GM19035 (cell line): ENCODE measurements at regions not wholly inside any gene's neighbourhood (a gene's known extent, or its start where the extent isn't known, plus 50 kb on each side); places are given as distances from the start of the nearest gene placed in this dataset.
"Not testable (repeated sequence)": the region's sequence is repeated elsewhere in the genome, so short reads cannot be mapped to it uniquely, and the experiment has no call there.

Source experiments
- ATAC-seq: cut with Tn5 transposase; IDR thresholded peaks from one replicate; pipeline ENCODE4 v1.9.1; 2021; ENCODE audit not compliant: unreplicated experiment

DNA sequence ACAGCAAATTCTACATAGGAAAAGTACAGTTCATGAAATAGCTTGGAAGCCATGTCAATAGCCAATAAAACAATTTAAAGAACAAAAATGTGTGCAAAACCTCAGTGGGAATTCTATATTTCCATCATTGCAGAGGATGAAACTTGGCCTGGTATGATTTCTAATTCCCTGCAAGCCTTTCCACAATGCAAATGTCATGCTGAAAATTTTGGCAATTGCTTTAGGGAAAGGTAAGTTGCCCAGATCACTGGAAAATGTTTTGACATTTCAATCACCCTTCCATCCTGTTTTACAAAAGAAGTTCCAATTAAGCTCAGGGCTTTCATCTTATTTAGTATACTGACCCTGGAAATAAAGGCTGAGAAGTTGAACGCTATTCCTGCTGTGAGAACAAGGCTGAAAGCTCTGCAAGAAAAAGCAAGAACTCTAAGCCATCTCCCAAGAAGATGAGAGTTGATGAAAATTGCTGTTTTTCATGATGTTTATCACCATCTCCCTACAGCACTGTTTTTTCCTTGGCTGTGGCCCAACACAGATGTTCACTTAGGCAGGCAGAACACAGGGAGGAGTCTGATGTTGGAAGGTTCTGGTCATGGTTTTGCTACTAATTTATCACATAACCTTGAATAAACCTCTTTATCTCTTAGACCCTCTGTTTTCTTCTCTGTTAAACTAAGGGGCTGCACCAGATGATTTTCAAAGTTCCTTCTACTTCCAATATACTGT is 263.7 kb downstream of the KCTD12 start:
- no peak for ATAC-seq

DNA sequence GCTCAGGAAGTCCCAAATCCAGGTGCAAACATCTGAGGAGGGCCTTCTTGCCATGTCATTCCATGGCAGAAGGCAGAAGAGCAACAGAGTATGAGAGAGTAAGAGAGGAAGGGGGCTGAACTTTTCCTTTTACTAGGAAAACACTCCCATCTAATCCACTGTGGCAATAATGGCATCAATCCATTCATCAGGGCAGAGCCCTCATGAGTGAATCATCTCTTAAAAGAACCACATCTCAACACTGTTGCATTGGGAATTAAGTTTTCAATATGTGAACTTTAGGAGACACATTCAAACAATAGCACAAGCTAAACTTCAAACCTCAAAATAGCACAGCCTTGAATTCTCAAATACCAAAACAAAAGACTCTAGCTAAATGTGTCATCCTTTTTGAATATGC is 264.5 kb downstream of the KCTD12 start:
- no peak for ATAC-seq

DNA sequence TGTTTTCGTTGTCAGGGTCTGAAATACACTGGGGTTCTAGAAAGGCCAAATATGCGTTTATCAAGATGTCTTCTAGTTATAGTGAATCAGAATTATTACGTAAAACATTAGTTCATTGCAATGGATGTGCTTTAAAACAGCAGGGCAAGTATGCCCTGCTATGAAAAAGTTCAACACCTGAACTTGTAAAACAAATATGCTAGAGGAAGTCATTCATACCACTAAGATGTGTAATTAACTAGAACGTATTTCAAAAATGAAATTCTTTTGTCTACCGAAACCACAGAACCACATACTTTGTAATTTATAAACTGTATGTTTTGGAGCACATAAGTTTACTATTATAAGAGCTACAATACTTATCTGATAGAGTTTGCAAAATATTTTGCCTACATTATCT is 266.2 kb downstream of the KCTD12 start:
- ATAC-seq = no peak

DNA sequence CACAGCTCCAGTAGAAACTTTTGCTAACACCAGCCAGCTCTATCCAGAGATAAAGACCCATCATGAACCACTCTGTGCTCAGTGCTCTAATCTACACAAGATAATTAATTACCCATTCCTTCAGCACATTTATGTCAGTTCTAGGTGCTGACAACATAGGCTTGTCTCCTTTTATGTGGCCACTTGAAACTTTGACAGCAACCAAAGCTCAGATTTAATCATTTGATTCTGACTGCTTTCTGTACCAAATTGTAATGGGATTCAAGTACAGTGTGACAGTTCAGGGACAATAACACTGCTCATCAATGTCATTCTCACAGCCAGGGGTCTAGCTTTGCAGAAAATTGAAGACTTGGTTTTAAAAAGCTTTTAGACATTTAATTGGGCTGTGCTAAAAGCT is 266.6 kb downstream of the KCTD12 start:
- no peak for ATAC-seq

DNA sequence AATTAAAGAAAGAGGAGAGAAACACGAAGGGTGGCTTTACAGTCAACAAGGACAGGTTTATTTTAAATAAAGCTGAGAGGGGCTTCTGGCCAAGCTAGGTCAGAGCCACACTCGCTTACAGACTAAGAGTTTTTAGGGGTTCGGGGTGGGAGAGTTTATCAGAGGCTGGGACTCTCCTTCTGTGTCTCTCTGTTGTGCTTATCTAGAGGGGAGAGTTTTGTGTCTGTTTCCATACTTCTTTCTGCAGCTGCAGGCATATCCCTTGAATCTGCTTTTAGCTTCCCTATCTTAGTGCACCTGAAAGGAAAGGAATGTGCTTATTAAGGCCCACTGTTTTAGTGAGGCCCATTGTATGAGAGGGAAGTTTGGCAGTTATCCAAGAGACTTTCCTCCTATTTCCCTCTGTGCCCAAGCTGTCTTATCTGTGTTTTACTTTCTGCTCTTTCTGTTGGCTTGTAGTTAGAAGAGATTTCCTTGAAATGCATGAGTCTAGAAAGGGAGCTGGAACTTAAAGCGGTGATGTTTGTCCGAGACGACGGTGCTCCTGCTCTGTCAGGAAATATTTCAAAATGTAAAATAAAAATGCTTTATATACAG is 275.3 kb downstream of the KCTD12 start:
- no peak for ATAC-seq

DNA sequence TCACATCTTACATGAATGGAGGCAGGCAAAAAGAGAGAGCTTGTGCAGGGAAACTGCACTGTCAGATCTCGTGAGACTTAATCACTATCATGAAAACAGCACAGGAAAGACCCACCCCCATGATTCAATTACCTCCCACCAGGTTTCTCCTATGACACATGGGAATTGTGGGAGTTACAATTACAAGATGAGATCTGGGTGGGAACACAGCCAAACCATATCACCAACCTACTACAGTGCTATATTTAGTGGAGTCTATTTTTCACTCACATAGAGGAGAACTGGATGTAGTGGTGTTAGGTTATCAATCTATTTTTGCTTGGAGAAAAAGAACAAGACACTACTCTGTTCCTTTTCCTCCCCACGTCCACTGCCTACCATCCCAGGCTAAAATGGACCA is 276.6 kb downstream of the KCTD12 start:
- ATAC-seq = no peak

DNA sequence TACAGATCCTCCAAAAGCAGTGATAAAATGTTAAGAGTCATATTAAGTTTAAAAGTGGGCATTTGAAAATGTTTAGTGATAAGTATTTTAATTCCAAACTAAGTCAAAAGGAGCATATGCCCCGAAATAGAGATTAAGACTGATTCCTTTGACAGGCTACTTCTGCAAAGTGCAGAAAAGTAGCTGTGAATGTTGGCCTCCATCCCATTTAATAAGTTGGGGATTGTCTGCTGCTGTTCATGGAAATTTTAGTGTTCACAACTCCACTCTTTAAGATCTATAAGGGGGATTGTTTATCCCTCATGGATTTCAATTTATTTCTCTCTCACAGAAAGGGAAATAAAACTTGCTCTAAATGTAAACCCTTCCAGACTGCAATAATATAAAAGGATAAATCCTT is 278.3 kb downstream of the KCTD12 start:
- no peak for ATAC-seq

DNA sequence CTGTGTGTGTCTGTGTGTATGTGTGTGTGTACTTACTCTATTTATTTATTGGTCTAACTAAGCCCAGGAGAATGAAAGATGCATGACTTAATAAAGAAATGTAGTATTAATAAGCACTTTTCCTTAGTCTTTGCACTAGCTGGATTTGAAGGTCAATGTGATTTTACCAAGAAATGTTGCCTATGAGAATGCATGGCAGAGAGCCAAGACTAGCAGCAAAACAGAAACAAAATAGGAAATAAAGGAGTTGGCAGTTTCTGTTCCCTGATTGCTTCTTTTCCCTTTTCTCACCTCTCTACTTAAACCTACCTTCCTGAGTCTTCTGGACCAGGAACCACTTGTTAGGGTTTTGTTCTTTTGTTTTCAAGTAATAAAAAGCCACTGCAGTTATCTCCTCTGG is 286.1 kb downstream of the KCTD12 start:
- ATAC-seq = no peak

DNA sequence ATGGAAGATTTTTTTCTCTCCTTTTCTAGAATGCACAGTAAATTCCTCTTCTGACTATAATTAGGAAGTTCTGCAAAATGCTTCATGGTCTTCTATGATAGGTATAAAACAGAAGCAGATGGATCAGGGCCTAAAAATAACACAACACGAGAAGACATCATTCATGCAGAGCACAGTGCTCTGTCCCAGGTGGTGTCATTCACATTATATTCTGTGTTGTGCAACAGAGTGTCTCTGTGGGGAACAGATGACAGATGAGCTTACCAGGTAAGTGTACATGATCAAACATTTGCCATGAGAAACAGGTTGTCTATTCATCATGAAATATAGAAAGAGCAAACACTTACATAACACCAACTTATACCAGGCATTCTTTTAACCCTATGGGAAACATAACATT is 288.3 kb downstream of the KCTD12 start:
- ATAC-seq = no peak

DNA sequence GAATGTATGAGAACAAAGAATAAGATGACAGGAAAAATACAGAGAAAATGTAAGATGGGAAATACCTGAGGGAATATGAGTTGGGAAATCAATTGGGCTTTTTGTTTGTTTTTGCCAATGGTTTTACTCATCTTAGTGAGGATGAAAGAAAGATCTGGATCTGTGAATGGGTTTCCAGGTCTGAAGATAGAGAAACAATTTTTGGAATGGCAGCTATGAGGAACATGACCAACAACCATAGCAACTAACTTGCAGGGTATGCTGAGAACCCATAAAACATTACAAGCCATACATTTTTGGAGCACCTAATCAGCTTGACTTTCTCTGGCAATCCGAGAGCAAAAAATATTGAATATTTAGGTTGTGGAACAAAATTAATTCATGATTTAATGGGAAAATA is 290.0 kb downstream of the KCTD12 start:
- no peak for ATAC-seq

DNA sequence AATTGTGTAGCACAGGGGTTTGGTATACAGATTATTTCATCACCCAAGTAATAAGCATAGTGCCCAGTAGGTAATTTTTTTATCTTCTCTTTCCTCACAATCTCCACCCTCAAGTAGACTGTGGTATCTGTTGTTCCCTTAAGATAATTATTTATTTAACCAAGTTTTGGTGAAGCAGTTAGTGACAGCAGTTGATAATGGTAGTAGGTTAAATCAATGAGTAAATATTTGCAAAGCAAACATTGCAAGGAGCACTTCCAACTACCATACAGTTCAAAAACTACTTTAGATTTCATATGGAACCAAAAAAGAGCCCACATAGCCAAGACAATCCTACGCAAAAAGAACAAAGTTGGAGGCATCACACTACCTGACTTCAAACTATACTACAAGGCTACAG is 291.8 kb downstream of the KCTD12 start:
- ATAC-seq = no peak

DNA sequence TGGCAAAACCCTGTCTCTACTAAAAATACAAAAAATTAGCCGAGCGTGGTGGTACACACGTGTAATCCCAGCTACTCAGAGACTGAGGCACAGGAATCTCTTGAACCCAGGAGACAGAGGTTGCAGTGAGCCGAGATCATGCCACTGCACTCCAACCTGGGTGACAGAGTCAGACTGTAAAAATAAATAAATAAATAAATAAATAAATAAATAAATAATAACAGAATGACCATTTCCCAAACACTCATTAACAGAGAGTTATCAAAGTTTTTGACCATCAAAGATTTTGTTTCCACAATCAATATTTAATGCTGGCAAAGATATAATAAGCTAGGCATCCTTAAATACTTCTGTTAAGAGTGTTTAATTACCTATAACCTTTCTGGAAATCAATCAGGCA is 299.4 kb downstream of the KCTD12 start:
- no peak for ATAC-seq

DNA sequence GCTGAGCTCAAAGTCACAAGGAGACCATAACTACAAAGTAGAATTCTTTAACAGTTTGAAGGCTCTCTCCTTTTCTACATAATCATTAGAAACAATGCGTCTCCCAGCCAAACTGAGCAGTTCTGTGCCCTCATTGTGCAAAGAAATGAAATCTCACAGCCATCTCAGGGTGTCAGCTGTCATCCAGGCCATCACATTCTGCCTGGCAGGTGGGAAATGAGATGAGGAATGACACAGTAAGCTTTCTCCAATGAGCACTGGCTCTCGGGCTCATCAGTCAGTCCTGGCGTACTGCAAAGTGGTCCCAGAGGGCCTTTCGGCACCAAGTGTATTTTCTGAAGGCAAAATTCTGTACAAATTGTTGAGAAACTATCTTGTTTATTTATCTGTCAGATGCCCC is 306.5 kb downstream of the KCTD12 start:
- no peak for ATAC-seq

DNA sequence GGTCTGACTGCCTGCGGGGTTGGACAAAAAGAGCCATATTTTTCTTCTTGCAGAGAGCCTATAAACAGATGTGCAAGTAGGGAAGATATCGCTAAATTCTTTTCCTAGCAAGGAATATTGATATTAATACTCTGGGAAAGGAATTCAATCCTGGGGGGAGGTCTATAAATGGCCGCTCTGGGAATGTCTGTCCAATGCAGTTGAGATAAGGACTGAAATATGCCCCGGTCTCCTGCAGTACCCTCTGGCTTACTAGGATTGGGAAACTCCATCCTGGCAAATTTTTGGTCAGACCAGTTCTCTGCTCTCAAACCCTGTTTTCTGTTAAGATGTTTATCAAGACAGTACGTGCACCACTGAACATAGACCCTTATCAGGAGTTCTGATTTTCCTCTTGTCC is 310.6 kb downstream of the KCTD12 start:
- ATAC-seq = not testable (repeated sequence)

DNA sequence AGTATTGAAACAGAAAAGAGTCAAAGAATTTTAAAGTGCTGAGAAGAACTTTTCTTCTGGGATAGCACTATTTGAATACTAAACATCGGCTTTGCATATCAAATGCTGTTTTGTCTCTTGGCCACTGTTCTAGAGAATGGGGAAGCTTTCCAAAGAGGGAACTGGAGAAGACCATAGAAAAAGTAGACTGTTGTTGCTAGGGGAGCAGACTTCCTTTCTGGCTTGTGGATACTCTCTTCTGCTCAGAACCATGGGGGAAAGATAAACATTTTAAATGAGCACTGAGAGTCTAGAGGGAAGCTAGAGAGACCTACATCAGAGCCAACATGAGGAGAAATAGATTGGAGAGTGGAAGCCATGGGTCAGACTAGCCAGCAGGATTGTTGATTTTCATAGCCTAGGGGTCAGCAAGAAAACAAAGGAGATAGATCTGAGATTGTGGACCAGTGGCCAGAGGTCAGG is 315.7 kb downstream of the KCTD12 start:
- ATAC-seq = no peak

DNA sequence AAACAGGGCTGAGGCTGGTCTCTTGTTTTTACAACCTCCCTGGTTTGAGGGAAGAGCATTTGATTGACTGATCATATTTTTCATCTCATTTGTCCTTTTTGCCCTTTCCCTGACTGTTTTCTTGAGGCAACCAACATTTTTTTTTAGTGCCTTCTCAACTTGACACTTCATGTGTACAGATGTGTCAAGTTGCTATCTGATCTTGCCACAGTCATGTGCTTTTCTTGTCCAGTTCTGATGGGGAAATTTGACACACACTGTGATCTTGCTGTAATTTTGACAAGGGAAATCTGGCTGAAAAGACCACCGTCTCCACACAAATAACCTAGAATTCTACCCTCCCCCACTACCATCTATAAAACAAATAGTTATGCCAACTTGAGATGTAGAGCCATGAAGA is 329.6 kb downstream of the KCTD12 start:
- ATAC-seq = no peak

DNA sequence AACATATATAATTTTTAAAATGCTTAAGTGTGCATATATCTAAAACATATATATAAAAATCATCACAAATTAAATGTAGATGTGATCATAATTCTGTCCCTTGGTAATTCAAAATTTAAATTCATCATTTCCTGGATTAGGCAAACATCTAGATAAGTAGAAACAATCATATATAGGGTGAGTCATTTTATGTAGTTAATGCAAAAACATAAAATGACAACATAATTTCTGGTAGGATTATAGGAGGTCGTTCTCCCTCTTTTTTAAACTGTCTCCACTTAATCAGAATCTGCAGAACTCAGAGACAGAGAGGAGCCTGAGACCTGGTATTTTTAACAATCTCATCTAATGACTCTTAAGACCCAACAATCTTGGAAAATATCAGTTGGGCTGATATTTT is 333.4 kb downstream of the KCTD12 start:
- no peak for ATAC-seq

DNA sequence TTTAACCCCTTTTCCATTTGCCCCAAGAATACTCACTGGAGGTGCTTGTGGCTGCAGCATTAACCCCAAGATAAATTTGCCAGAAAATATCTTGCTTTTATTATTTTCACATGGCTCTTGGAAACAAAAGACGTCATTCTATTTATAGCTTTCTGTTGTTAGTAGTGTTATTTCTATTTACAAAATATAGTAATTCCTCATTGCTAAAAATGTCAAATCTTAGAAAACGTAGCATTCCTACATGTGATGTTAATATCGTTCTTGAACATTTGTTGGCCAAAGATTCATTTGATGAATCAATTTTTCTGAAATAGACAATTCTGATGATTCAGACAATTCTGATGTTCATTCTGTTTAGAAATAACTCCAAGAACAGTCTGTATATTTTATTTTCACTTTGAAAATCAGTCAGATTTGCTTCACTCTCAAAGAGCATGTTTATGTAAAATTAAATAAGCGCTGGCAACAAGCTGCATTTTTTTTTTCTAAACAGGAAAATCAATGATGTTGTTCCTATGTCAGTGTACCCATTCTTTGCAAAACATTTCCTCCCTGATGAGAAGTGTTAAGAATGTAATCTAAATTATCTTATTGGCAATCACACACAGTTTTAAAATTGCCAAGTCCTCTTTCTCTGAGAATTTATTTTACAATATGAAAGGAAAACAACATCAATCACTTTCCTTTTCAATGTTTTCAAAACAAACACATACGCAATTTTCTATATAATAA is 334.0 kb downstream of the KCTD12 start:
- no peak for ATAC-seq

DNA sequence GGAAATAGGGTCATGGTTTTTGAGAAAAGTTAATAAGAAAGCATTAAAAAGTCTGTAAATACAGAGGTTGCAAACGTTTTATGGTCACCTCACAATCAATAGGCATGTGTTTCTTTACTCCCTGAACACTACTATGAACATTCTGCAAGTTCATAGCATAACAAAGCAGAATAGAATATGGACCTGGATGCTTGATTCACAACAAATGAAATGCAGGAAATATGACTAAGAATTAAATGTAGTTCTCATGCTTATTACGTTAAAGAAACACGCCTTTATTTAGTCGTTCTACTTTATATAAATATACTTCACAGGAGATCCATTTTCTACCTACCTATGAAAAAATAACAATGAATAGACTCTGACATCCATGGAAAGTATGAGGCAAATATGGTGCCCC is 344.0 kb downstream of the KCTD12 start:
- ATAC-seq = no peak

DNA sequence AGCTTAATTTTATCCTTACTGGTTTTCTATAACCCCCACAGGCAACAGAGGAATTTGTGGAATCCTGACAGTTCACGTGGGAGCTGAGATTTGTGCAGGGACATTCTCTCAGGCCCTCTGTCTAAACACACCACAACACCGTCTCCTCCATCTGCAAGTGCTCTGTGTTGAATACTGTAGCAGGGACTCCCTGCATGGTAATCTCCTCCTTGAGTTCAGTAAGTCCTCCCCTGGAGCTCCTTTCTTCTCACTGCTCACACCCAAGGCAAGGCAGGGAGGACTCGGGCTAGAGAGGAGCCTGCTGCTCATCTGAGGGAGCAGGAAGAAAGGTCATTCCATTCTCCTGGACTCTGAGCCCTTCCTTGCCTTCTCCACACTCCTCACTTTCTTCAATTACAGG is 348.2 kb downstream of the KCTD12 start:
- no peak for ATAC-seq

DNA sequence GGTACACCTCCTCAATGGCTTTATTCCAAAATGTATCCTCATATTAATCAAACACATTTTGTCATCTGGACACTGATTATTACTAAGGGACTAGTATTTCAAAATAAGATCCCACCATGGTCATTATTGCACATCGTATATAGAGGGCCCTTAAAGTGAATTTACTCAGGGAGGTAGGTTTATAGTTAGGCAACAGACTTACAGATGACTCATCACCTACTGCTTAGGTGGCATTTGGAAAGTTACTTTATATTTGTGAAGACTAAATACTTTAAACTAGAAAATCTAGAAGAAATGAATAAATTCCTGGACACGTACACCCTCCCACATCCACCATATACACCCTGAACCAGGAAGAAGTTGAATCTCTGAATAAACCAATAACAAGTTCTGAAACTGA is 353.0 kb downstream of the KCTD12 start:
- ATAC-seq = no peak

DNA sequence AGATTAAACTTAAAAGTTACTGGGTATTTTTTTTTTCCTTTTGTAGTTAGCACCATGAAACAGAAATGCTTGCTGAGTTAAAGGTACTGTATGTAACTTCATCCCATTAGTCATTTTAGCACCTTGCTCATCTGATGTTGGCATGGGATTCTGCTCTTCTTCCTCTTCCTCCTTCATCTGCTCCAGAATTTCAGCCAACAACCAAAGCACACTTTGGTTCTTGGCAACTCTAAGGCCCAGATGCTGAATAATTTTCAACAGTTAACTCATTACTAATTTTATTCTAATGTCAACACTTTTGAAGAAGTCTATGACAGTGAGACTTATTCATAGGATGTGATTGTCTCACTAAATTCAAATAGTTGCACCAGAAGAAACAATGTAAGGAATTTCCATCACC is 359.2 kb downstream of the KCTD12 start:
- no peak for ATAC-seq
